Neural crest cell (in vitro differentiated cells): ENCODE measurements at regions not wholly inside any gene's neighbourhood (a gene's known extent, or its start where the extent isn't known, plus 50 kb on each side); places are given as distances from the start of the nearest gene placed in this dataset.

Source experiments
- DNase-seq: peaks from one replicate; pipeline ENCODE4 v3.0.0; 2021; ENCODE audit warnings: low read depth, mixed read lengths, low spot score
- H3K27ac Mint-ChIP-seq: one replicate; pipeline ENCODE4 v1.8.0; 2021; ENCODE audit warnings: mild to moderate bottlenecking, mixed read lengths; ENCODE audit not compliant: unreplicated experiment
- H3K27me3 Mint-ChIP-seq: 2 replicates; pipeline ENCODE4 v1.8.0; 2021; ENCODE audit warnings: low read depth, mild to moderate bottlenecking, mixed read lengths
- H3K36me3 Mint-ChIP-seq: 2 replicates; pipeline ENCODE4 v1.8.0; 2021; ENCODE audit warnings: low read depth, mild to moderate bottlenecking, mixed read lengths
- H3K4me1 Mint-ChIP-seq: 2 replicates; pipeline ENCODE4 v1.8.0; 2021; ENCODE audit warnings: mixed read lengths
- H3K4me3 Mint-ChIP-seq: one replicate; pipeline ENCODE4 v1.8.0; 2021; ENCODE audit warnings: mild to moderate bottlenecking, mixed read lengths
- H3K9me3 Mint-ChIP-seq: 2 replicates; pipeline ENCODE4 v1.8.0; 2021; ENCODE audit warnings: mixed read lengths
- CTCF ChIP-seq: fragments of 200-600 bp; sonication (generic); conservative IDR thresholded peaks from 2 replicates; pipeline ENCODE4 v1.5.0; 2021; ENCODE audit warnings: antibody characterized with exemption, mild to moderate bottlenecking

GRCh38 chr5:92467695-92468094, 1084.6 kb upstream of the ARRDC3 start:
- peaks cover 8% of the 10 kb centered on the region for H3K9me3 Mint-ChIP-seq
- no peaks in the 10 kb centered on the region for H3K4me1 Mint-ChIP-seq
- H3K4me3 Mint-ChIP-seq, result no peak overlapping the region
- DNase-seq, result no peak
- H3K27ac Mint-ChIP-seq, result no peak overlapping the region
- peaks cover 2% of the 10 kb centered on the region for H3K36me3 Mint-ChIP-seq
- TF ChIP-seq CTCF, result no peak
- no peaks in the 10 kb centered on the region for H3K27me3 Mint-ChIP-seq

- no peak for DNase-seq
- Mint-ChIP-seq H3K4me1 (no peaks in the 10 kb centered on the region), H3K9me3 (peaks cover 3% of the 10 kb centered on the region), H3K36me3 (no peaks in the 10 kb centered on the region), H3K27me3 (no peaks in the 10 kb centered on the region), H3K27ac (no peak overlapping the region), H3K4me3 (no peak overlapping the region)
- no peak for TF ChIP-seq CTCF
Measured at GRCh38 chr5:92460505-92460904, 1077.4 kb upstream of the ARRDC3 start.

- H3K27me3 Mint-ChIP-seq, result no peaks in the 10 kb centered on the region
- DNase-seq, result no peak
- no peak for TF ChIP-seq CTCF
- no peaks in the 10 kb centered on the region for H3K4me1 Mint-ChIP-seq
- H3K4me3 Mint-ChIP-seq, result no peak overlapping the region
- H3K9me3 Mint-ChIP-seq, result peaks cover 3% of the 10 kb centered on the region
- H3K27ac Mint-ChIP-seq, result no peak overlapping the region
- H3K36me3 Mint-ChIP-seq, result no peaks in the 10 kb centered on the region
Measured at GRCh38 chr5:92459654-92460053, 1076.5 kb upstream of the ARRDC3 start.

GRCh38 chr5:92455011-92455410, 1071.9 kb upstream of the ARRDC3 start:
- Mint-ChIP-seq H3K4me1 (no peaks in the 10 kb centered on the region), H3K9me3 (peaks cover 3% of the 10 kb centered on the region), H3K27me3 (no peaks in the 10 kb centered on the region), H3K27ac (no peak overlapping the region), H3K36me3 (no peaks in the 10 kb centered on the region), H3K4me3 (no peak overlapping the region)
- no peak for DNase-seq
- no peak for TF ChIP-seq CTCF

GRCh38 chr5:92444888-92445287, 1061.8 kb upstream of the ARRDC3 start:
- no peak for DNase-seq
- peaks cover 2% of the 10 kb centered on the region for H3K36me3 Mint-ChIP-seq
- no peak overlapping the region for H3K27ac Mint-ChIP-seq
- H3K4me1 Mint-ChIP-seq, result no peaks in the 10 kb centered on the region
- H3K4me3 Mint-ChIP-seq, result no peak overlapping the region
- TF ChIP-seq CTCF, result no peak
- no peaks in the 10 kb centered on the region for H3K27me3 Mint-ChIP-seq
- H3K9me3 Mint-ChIP-seq, result peaks cover 5% of the 10 kb centered on the region

GRCh38 chr5:92435781-92436180, 1052.7 kb upstream of the ARRDC3 start:
- Mint-ChIP-seq H3K4me3 (no peak overlapping the region), H3K4me1 (no peaks in the 10 kb centered on the region), H3K27ac (no peak overlapping the region), H3K9me3 (peaks cover 24% of the 10 kb centered on the region), H3K36me3 (peaks cover 15% of the 10 kb centered on the region), H3K27me3 (no peaks in the 10 kb centered on the region)
- no peak for TF ChIP-seq CTCF
- no peak for DNase-seq
